Activated CD8-positive, alpha-beta memory T cell treated with anti-CD3 and anti-CD28 coated beads, Interleukin-2, amount 50 U/mL, for 1 hour (primary cell): ENCODE measurements at regions not wholly inside any gene's neighbourhood (a gene's known extent, or its start where the extent isn't known, plus 50 kb on each side); places are given as distances from the start of the nearest gene placed in this dataset.
"Not testable (repeated sequence)": the region's sequence is repeated elsewhere in the genome, so short reads cannot be mapped to it uniquely, and the experiment has no call there.

Experiments used
- DNase-seq: peaks from one replicate; pipeline ENCODE4 v3.0.0-alpha.2; 2020; ENCODE audit errors: extremely low read depth

DNA sequence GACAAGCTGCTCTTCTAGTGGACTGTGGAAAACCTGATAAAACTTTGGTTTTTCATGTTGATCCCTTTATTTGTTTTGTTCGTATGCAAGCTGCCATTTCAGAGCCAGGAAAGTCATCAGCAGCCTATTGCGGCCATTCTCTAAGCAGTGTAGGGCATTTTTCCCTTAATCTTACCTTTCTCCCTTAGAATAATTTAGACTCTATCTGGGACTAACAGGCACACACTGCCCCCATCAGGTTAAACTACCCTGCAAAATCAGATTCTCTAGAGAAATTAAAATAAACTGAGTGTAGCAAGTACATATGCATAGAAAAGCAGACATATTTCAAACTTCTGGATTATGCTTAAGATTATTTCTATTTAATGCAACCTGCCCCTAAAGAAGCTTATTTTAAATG, 347.5 kb downstream of the METTL4 start:
- no peak for DNase-seq

DNA sequence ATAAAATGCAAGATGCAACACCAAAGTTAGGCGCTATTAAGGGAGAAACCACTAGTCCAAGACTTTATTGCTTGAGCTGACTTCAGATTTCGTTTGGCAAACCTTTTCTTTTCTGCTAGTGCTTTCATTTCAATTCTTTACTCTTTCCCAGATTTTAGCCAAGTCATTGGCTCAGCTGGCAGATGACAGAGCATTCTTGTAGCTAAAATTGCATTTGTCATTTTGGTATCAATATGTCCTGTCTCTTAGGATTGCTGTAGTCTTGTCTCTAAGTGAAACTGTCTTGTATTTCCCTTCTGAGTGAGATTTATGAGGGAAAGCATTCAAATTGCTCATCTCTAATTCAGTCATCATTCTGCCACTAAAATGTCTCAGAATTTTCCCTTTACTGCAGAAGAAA, 335.1 kb downstream of the METTL4 start:
- DNase-seq, result no peak

DNA sequence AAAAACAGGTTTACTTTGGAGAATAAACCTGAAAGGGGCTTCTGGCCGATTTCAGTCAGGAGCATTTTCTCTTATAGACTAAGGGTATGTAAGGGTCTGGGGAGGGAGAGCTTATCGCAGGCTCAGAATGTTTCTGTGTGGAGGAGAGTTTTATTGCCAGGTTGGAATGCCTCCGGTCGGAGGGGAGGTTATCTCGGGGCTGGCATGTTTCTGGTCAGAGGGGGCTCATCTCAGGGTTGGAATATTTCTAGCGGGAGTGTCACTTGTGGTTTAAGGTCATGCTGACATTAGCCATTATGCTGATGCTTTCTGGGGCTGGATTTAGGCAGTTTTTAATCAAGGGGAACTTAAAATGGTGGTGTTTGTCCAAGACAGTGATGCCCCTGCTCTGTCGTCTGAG, 333.6 kb downstream of the METTL4 start:
- no peak for DNase-seq

DNA sequence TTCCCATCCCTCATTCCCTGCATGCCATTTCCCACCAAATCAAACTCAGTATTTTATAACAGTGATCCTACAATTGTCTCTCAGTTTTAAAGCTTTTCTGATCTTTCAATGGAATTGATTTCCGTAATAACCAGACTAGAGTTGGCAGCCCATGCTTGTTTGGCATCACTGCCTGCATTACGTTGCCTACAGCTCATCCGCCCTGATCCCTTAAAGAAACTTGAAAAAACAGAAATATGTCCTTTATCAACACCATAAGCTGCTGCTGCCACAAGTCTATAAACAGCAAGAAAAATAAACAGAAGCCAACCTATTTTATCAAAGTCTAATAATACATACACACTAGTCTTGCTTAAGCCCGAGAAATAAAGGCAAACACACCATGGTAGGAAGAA, 331.0 kb downstream of the METTL4 start:
- no peak for DNase-seq

DNA sequence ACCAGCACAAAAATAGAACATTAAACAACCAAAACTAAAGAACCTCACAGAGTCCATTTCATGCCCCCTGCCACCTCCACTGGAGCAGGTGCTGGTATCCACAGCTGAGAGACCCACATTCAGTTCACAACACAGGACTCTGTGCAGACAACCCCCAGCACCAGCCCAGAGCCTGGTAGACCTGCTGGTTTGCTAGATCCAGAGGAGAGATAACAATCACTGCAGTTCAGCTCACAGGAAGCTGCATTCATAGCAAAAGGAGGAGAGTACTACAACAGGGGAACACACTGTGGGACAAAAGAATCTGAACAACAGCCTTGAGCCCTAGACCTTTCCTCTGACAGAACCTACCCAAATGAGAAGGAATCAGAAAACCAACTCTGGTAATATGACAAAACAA, 326.7 kb downstream of the METTL4 start:
- DNase-seq, result no peak

DNA sequence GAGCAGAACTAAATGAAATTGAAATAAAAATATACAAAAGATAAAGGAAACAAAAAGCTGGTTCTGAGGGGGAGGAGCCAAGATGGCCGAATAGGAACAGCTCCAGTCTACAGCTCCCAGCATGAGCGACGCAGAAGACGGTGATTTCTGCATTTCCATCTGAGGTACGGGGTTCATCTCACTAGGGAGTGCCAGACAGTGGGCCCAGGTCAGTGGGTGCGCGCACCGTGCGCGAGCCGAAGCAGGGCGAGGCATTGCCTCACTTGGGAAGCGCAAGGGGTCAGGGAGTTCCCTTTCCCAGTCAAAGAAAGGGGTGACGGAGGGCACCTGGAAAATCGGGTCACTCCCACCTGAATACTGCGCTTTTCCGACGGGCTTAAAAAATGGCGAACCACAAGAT, 324.2 kb downstream of the METTL4 start:
- DNase-seq, result not testable (repeated sequence)

DNA sequence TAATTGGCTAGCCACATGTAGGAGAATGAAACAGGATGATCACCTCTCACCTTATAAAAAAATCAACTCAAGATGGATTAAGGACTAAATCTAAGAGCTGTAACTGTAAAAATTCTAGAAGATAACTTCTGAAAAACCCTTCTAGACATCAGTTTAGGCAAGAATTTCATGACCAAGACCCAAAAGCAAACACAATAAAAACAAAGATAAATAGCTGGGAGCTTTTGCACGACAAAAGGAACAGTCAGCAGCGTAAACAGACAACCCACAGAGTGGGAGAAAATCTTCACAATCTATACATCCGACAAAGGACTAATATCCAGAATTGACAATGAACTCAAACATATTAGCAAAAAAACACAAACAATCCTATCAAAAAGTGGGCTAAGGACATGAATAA, 316.3 kb downstream of the METTL4 start:
- DNase-seq, result no peak

DNA sequence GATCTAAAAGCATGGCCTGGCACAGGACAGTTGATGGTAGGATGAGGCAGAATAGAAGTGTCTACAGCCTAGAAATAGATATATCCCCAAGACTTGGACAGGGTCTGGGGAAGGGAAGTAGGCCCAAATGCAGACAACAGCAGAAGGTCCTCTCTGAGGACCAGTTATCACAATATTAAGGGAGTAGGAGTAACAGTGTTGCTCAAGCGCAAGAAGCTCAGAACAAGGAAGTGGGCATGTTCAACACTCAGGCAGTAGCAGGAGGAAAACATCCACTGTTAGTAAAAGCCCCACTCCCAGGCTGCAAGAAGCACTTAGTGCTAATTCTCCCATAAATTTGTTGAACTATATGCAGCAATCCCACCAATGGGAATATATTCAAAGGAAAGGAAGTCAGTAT, 314.7 kb downstream of the METTL4 start:
- no peak for DNase-seq

DNA sequence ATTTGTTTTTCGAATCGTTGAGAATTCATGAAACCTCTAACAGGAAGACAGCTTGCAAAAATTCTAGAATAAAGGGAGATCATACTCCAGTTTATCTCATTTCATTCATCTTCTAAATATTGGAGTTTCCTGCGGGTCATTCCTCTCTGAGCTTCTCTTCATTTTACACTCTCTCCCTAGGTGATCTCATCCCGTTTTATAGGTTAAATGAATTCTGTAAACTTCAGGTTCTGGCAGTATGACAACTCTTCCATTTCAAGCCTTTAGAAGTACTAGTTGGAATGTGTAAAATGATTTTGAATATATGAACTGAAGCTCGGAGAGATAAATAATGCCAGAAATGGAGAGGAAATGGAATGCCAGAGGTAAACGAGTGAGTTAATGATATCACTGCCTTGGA, 312.4 kb downstream of the METTL4 start:
- DNase-seq, result no peak

DNA sequence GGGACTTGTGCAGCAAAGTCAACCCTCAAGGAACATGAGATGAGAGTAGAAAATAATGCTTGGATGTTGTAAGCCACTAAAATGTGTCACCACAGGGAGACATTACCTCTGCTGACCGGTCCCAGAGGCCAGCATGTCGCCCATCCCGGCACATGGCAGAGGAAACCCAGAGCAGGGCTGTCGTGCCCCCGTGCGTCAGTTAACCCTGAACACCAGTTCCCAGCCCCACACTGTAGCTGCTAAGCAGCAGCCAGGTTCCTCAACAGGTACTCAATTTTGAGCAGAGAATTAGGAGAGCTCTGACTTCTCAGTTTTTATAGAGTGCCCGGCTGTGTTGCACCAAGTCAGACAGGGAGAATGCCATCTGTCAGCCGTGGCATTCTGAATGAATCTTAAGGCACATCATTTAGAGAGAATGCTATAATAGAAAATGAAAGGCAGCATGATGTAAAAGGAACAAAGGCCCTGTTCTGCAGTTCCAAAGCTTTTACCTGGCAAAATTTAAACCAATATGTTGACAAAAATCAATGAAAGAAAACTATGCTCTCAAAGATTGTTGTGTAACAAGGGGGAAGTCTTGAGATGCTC, 307.9 kb downstream of the METTL4 start:
- DNase-seq, result no peak

DNA sequence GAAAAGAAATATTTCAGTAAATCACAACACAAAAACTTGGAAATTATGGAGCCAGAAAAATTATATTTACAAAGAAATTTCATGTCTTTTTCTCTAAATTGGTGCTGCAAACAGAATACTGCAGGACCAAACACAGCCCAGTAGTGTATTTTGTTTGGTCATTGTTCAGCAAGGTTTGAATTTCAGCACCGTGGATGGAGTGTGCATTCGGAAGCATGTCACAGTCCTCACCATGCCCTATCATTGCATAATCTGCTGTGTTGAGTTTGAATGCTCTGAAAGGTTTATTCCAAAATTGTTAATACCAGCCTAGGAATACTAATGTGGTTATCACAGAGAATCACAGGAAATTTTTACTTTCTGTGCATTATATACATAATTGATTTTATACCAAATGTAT, 296.7 kb downstream of the METTL4 start:
- no peak for DNase-seq

DNA sequence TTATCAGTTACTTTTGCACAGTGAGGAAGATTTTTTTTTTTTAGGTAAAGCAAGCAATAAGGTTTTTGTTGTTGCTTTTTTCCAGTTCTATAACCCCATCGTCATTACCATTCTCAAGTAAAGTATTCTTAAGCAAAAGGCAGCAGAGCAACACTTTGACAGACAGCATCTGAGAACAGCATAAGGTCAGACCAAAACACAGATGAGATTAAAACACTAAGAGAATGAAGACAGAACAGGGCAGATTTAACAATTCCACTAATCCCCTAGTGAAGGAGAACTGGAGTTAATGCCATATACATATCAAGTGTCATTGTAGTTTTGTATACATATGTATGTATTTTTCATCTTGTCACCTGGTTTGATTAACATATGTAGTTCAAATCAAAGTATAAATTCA, 290.2 kb downstream of the METTL4 start:
- DNase-seq, result no peak

DNA sequence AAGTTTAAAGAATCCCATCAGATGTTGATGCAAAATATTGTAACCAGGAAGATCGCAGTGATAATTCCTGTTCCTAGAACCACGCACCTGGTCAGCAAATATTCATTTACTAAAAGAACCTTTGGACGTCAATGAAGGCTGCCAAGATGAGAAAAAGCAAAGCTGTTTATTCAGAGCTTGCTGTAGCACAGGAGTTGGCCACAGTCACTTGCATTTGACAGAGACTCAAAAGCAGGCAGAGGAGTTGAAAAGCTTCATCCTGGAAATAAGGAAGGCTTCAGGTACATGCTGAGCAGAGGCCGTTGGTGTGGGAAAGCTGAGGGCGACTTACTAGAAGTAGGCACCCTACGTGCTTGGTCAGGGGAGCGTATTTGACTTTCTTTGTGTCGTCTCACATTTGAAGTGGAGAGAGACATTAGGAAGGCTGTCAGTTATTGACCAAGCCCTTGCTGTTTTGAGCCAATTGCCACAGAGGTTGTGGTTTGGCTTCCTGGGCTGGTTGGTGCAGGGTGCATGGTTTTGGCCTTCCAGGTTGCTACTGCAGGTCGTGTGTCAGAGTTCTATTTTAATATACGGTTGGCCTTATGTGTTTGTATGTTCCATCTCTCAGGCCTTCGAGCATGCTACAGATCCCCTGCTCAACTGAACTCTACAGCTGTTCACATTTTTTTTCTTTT, 289.6 kb downstream of the METTL4 start:
- no peak for DNase-seq

DNA sequence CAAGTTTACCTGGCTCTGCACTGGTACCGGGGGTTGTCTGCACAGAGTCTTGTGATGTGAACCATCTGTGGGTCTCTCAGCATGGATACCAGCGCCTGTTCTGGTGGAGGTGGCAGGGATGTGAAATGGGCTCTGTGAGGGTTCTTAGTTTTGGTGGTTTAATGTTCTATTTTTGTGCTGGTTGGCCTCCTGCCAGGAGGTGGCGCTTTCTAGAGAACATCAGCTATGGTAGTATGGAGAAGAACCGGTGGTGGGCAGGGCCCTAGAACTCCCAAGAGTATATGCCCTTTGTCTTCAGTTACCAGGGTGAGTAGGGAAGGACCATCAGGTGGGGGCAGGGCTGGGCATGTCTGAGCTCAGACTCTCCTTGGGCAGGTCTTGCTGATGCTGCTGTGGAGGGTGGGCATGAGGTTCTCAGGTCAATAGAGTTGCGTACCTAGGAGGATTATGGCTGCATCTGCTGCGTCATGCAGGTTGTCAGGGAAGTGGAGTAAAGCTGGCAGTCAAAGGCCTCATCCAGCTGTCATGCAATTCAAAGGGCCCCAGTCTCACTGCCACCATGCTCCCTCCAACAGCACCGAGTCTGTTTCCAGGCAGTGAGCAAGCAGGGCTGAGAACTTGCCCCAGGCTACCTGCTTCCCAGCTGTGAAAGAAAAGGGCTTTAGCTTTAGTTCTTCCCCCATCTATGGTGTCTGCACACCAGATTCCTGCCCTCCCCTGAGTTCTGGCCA, 278.0 kb downstream of the METTL4 start:
- no peak for DNase-seq

DNA sequence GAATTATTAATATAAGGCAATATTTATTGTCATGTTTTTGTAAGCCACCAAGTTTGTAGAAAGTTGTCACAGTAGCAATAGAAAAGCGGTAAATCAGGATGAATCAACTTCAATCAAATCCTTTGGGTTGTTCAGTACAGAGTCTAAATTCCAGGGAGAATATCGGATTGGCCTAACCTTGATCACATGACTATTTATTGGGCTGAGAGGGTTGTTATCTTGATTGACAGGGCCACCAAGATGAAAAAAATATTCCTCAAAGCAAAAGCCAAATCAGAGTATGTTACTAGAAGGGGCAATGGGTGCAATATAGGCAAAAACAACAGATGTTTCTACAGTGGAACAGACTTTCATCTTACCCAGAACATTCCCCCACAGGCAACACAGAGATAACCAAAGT, 270.0 kb downstream of the METTL4 start:
- no peak for DNase-seq

DNA sequence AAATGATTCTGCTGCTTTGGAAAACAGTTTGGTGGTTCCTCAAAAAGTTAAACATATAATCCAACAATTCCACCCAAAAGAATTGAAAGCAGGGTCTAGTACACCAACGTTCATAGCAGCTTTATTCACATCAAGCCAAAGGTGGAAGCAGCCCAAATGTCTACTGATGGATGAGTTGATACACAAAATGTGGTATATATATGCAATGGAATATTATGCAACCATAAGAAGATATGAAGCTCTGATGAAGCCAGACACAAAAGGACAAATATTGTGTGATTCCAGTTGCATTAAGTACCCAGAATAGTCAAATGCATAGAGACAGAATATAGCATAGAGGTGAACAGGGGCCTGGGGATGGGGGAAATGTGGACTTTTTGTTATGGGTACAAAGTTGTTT, 269.3 kb downstream of the METTL4 start:
- DNase-seq, result no peak

DNA sequence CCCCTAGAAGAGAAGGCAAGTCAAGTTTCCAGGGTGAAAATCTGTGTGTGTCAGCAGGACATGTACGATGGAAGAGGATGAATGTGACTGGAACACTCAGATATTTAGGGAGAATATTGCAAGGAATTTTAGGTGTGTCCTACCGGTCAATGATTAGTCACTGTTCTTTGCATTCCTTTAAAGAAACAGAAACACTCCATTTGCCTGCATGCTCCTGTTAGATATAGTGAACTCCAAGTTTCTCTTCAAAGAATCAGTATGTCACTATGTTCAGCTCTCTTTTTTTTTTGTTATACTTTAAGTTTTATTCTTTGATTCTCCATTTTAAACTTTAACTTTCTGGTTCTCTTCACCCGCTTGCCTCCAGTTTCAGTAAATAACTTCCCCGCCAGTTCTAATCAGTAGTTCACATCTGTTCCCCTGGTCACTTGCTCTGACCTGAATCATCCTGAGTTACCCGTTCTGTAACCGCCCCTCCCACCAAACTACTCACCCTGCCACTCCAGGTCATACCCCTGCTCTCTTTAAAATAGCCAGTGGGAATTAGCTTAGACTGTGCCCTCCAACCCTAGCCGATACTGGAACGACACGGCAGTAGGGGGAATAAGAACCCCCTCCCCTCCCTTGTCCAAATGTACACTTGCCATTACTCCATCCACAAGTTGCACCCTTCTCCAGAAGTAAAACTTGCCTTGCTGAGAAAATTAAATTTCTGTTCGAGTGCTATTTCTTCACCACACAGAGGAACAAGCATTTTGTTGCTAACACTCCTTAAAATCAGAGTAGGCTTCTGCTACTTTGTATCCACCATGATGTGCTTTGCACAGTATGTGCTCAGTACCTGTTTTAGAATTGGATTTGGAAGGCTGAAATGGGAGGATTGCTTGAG, 268.4 kb downstream of the METTL4 start:
- DNase-seq, result no peak

DNA sequence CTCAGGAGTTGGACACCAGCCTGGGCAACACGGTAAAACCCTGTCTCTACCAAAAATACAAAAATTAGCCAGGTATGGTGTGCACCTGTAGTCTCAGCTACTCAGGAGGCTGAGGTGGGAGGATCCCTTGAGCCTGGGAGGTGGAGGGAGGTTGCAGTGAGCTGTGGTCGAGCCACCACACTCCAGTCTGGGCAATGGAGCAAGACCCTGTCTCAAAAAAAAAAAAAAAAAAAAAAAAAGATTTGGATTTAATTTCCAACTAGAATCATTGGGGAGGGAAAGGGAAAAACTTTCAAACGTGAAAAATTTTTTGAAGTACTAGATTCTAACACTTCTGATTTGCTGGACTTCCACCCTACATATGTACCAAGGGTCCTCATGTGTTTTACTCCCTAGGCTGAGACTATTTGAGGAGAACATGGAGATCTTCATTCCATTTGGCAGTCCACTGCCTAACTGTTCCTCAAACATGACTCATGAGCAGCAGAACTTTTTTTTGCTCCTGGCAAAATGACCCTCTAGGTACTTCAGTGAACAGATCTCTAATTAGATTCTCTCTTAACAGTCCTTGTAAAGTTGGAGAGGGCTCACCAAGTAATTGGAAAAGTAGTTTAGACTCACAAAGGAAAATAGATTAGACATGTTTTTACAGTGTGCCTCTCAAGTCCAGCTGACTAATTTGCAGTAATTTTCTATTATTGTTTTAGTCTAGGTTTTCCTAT, 267.6 kb downstream of the METTL4 start:
- DNase-seq, result no peak

DNA sequence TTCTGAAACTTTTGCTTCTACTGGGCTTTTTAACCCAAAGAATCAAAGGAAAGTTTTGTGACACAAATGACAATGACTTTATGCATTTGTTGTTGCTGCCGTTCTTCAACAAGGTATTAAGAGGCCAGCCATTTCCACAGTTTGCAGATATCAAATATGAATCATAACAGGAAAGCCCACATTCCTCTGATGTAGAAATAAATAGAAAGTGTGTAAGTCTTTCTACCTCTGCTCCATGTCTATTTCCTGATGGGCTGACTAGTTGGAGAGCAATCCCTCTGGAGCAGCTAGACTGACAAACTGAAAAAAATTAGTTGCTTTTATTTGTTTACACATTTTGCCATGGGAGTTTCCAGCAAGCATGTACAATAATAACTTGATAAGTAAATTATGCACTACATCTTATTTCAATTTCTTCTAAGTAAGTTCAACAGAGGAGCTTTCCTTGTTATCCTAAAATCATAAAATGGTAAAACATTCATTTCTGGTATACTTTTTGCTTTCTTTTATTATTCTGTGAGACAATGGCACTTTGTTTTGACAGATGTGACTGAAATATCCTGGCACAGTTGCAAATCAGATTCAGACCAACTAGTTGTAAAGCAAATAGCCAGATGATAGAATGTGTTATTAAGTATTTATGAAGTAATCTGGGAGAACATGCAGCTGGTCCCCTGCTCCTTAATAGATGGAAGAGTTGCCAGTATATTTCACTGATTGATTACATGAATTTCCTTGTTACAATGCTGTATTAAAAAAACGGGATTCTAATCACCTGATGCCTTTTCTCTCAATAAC, 266.7 kb downstream of the METTL4 start:
- DNase-seq, result no peak

DNA sequence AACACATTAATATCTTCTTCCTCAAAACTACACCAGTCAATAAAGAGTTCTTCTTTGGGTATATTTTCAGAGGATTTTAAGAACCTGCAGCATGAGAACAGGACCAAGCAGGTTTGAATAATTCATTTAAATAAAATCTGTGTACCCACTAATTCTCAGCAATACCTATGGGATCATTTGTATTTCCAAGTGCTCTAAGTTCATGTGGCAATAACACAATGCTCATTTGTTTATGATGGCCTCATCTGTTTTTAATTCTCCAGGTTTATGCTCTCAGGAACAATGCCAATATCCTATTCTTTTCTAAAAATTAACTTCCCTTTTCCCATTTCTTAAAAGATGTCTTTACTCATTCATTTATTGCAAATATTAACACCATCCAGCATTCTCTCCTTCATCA, 264.7 kb downstream of the METTL4 start:
- no peak for DNase-seq

DNA sequence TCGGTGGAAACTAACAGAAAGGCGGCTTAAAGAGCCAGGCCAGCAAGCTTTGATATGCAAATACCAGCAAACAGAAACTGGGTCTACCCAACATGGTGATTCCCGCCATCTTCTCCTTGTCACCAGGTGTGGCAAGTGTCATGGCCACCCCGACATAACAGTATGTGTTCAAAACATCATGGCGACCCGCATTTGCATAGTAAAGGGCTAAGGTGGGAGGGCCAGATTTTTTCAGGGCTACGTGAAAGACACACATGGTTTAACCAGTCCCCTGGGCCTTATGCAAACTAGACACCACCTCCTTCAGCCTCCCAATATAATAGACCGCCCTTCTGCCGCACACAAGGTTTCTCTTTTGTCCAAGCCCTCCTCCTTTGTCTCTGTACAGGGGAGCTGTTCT, 260.4 kb downstream of the METTL4 start:
- no peak for DNase-seq
